HepG2 (cell line): ENCODE measurements at regions not wholly inside any gene's neighbourhood (a gene's known extent, or its start where the extent isn't known, plus 50 kb on each side); places are given as distances from the start of the nearest gene placed in this dataset.

Source experiments
- ATAC-seq: fragments of 200-7000 bp; cut with Tn5 transposase; 3 replicates; pipeline ENCODE4 v1.9.1; 2020; ENCODE audit warnings: mild to moderate bottlenecking, moderate library complexity
- BruUV-seq: library from RNA; stranded (reverse); fragments of 400-500 nt; replicated peaks from 2 replicates; lab custom pipeline; 2021; lab: Mats Ljungman, UMichigan
- CTCF ChIA-PET: fragments of 300-600 bp; formaldehyde crosslinking; extraction: SDS; loops from one replicate; lab custom pipeline; 2021; ENCODE audit warnings: low total read pairs, inconsistent platforms, low intra/inter-chr PET ratio; lab: Yijun Ruan, JAX
- POLR2A ChIA-PET: fragments of 350-600 bp; sonication (Branson Sonifier 250); formaldehyde crosslinking; loops from one replicate; lab custom pipeline; 2020; ENCODE audit warnings: antibody characterized with exemption, inconsistent platforms; lab: Yijun Ruan, JAX
- DNase-seq: peaks from one replicate; pipeline ENCODE4 v3.0.0-alpha.2; 2015; ENCODE audit warnings: low spot score
- FAIRE-seq: peaks from 3 replicates; lab custom pipeline; 2011; peaks lifted over from hg19 to GRCh38; lab: Jason Lieb, UNC
- H2AFZ ChIP-seq: one replicate; pipeline ENCODE4 v1.6.1; 2011; ENCODE audit warnings: low read length, inconsistent platforms
- H3K27ac ChIP-seq: fragments of 300-600 bp; 3 replicates; pipeline ENCODE4 v1.8.0; 2011; ENCODE audit warnings: mixed run types, mild to moderate bottlenecking, mixed read lengths, low read length, inconsistent platforms; ENCODE audit not compliant: insufficient read depth; ENCODE audit errors: extremely low read length
- H3K27me3 ChIP-seq, 2 experiments: fragments of 200-600 bp in 1 of 2; 2 replicates in 1 of 2; 3 replicates in 1 of 2; pipeline versions ENCODE4 v1.6.0 to v1.8.0; 2011; ENCODE audit warnings: low read length in 2 of 2, mild to moderate bottlenecking in 2 of 2, moderate library complexity in 2 of 2, inconsistent platforms in 1 of 2; ENCODE audit not compliant: insufficient read depth in 2 of 2, control insufficient read depth in 1 of 2
- H3K36me3 ChIP-seq, 2 experiments: fragments of 200-600 bp in 1 of 2; replicated peaks in 1 of 2; 2 replicates in 1 of 2; 3 replicates in 1 of 2; pipeline versions ENCODE4 v1.5.1 to v1.8.0; 2011; ENCODE audit warnings: low read length in 2 of 2, inconsistent platforms in 1 of 2; ENCODE audit not compliant: insufficient read depth in 2 of 2, control insufficient read depth in 1 of 2
- H3K4me1 ChIP-seq: 2 replicates; pipeline ENCODE4 v1.5.1; 2012; ENCODE audit warnings: low read length, inconsistent platforms; ENCODE audit not compliant: insufficient read depth
- H3K4me2 ChIP-seq: 2 replicates; pipeline ENCODE4 v1.6.0; 2011; ENCODE audit warnings: low read depth, low read length, inconsistent platforms
- H3K4me3 ChIP-seq, 3 experiments: fragments of 200-600 bp in 1 of 3; sonication (generic), shearing (Covaris generic) in 1 of 3; replicated peaks in 1 of 3; 2 replicates each; pipeline ENCODE4 v1.5.1; 2011 to 2016; ENCODE audit warnings: low read length in 3 of 3, inconsistent platforms in 2 of 3, low read depth in 2 of 3, mild to moderate bottlenecking in 2 of 3, control low read depth in 1 of 3, mixed read lengths in 1 of 3; ENCODE audit not compliant: insufficient read depth in 1 of 3
- H3K79me2 ChIP-seq: one replicate; pipeline ENCODE4 v1.6.1; 2011; ENCODE audit warnings: low read length, inconsistent platforms; ENCODE audit not compliant: insufficient read depth
- H3K9ac ChIP-seq: 2 replicates; pipeline ENCODE4 v1.6.0; 2011; ENCODE audit warnings: mild to moderate bottlenecking, low read depth, low read length, inconsistent platforms; ENCODE audit not compliant: insufficient read depth
- H3K9me3 ChIP-seq: 2 replicates; pipeline ENCODE4 v1.5.1; 2012; ENCODE audit warnings: mild to moderate bottlenecking, low read length
- H4K20me1 ChIP-seq: 2 replicates; pipeline ENCODE4 v1.6.0; 2011; ENCODE audit warnings: inconsistent platforms, mild to moderate bottlenecking, low read length, moderate library complexity; ENCODE audit not compliant: insufficient read depth
- CREB1 ChIP-seq, 2 experiments: fragments of 450-650 bp in 1 of 2; IDR thresholded peaks; 2 replicates each; pipeline ENCODE4 v1.6.1; 2016 to 2017; ENCODE audit warnings: control low read depth in 1 of 2, mild to moderate bottlenecking in 1 of 2, missing compliant biosample characterization in 1 of 2, missing genetic modification characterization in 1 of 2
- CREM ChIP-seq, 2 experiments: sonication (generic) in 1 of 2; formaldehyde crosslinking in 1 of 2; IDR thresholded peaks; 2 replicates each; pipeline versions ENCODE4 v1.4.0 to v1.6.1; 2016 to 2020; ENCODE audit warnings: antibody characterized with exemption in 1 of 2, mild to moderate bottlenecking in 1 of 2, missing genetic modification reagents in 1 of 2
- PITX1 ChIP-seq: sonication (generic); formaldehyde crosslinking; IDR thresholded peaks from 2 replicates; pipeline ENCODE4 v1.5.1; 2020; ENCODE audit warnings: mild to moderate bottlenecking, missing genetic modification reagents
- ZBTB26 ChIP-seq: IDR thresholded peaks from 2 replicates; pipeline ENCODE4 v1.6.1; 2016; ENCODE audit warnings: missing compliant biosample characterization, missing genetic modification reagents, borderline replicate concordance
- WGBS: methylation state at CpG from one replicate; pipeline ENCODE4 v1.1.6; 2017; ENCODE audit warnings: low lambda C conversion rate; 5-methylcytosine and 5-hydroxymethylcytosine counted together
- in situ Hi-C: cut with HindIII; loops from 2 replicates; pipeline ENCODE4 v1.10.0; 2017; ENCODE audit warnings: low pct_unique_long_range_greater_than_20kb; ENCODE audit not compliant: extremely low pct_ligation_motif_present
- intact Hi-C: fragments of 100-400 bp; cut with micrococcal nuclease; formaldehyde crosslinking; loops from one replicate; pipeline ENCODE4 v1.10.0; 2022; ENCODE audit not compliant: unreplicated experiment

GRCh38 chr1:68974447-68974846, 477.6 kb upstream of the DEPDC1 start (continued):
- no peak for TF ChIP-seq ZBTB26 (CRISPR knock-in tag)

DNA sequence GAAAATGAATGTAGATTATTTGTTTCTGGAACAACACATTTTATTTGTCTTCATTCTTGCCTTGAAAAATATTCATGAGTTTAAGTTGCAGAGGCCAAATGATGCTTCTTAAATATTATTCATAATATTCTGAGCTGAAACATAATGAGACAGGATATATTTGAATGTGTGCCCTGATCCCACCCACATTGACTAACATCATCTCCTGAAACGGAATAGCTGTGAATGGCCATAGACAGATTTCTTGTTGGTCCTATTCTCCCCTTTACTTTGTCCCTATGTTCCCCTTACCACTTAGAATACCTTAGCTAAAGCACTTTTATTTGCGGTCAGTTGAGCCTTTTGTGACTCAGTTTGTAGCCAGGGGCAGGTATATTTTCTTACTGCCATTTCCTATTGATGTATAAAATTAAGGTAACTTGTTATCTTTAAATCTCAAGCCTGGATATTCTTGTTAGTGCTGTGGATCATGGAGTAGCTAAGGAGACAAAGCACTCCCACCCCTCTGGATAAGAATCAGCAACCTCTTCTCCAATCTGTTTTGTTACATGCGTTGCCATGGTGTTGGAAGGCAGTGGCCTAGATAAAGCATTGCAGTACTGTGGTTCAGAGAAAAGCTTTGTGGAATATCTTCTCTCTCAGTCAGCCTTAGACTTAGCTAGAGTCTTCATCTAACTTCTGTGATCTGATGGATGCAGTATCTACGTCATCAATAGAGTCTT, 478.5 kb upstream of the DEPDC1 start:
- ATAC-seq: no peak
- no TSS peak for BruUV-seq
- Histone ChIP-seq H2AFZ (no peak overlapping the region), H3K79me2 (no peaks in the 10 kb centered on the region), H4K20me1 (no peaks in the 10 kb centered on the region), H3K4me1 (no peaks in the 10 kb centered on the region), H3K27me3 (no peaks in the 10 kb centered on the region), H3K9me3 (peaks cover 71% of the 10 kb centered on the region), H3K27ac (no peak overlapping the region), H3K9ac (no peak overlapping the region), H3K36me3 (no peaks in the 10 kb centered on the region), H3K4me3 (no peak overlapping the region), H3K4me2 (no peak overlapping the region)
- POLR2A ChIA-PET: no interaction called here
- DNase-seq: no peak
- CTCF ChIA-PET: no interaction called here
- WGBS: 1% methylated on average over 4 of the region's 4 CpGs
- intact Hi-C loops: no loop called here
- TF ChIP-seq CREM (IDR thresholded peaks at IDR 0.05) (no peak), CREM (CRISPR knock-in tag; IDR thresholded peaks at IDR 0.05) (no peak), PITX1 (no peak), CREB1 (IDR thresholded peaks at IDR 0.05) (peak; percentile 44), CREB1 (CRISPR knock-in tag; IDR thresholded peaks at IDR 0.05) (no peak)
- FAIRE-seq: no peak
- in situ Hi-C loops: no loop called here
